Skeletal muscle tissue (tissue), 3 donors: ENCODE measurements at regions not wholly inside any gene's neighbourhood (a gene's known extent, or its start where the extent isn't known, plus 50 kb on each side); places are given as distances from the start of the nearest gene placed in this dataset.

Source experiments
- H3K27ac ChIP-seq: one replicate; pipeline ENCODE4 v1.7.0; 2013; ENCODE audit warnings: mild to moderate bottlenecking, low read depth, low read length, inconsistent platforms
- H3K27me3 ChIP-seq, 3 donors: one replicate each; pipeline ENCODE4 v1.7.0; 2013; ENCODE audit warnings: low read length in 3 of 3; ENCODE audit not compliant: control insufficient read depth in 3 of 3, insufficient read depth in 3 of 3
- H3K36me3 ChIP-seq, 3 donors: one replicate each; pipeline ENCODE4 v1.7.0; 2013; ENCODE audit warnings: low read length in 3 of 3; ENCODE audit not compliant: control insufficient read depth in 3 of 3, insufficient read depth in 3 of 3
- H3K4me1 ChIP-seq, 3 donors: one replicate each; pipeline ENCODE4 v1.7.0; 2013; ENCODE audit warnings: low read length in 3 of 3, mild to moderate bottlenecking in 3 of 3; ENCODE audit not compliant: control insufficient read depth in 3 of 3, insufficient read depth in 3 of 3
- H3K4me3 ChIP-seq, 3 donors: one replicate each; pipeline ENCODE4 v1.7.0; 2013; ENCODE audit warnings: low read length in 3 of 3
- H3K9ac ChIP-seq, 3 donors: one replicate each; pipeline ENCODE4 v1.7.0; 2013; ENCODE audit warnings: low read length in 3 of 3, mild to moderate bottlenecking in 3 of 3, moderate library complexity in 2 of 3, low read depth in 1 of 3
- H3K9me3 ChIP-seq, 3 donors: one replicate each; pipeline ENCODE4 v1.7.0; 2013; ENCODE audit warnings: low read length in 3 of 3; ENCODE audit not compliant: control insufficient read depth in 3 of 3
- donor health status: Osteomylitis.

DNA sequence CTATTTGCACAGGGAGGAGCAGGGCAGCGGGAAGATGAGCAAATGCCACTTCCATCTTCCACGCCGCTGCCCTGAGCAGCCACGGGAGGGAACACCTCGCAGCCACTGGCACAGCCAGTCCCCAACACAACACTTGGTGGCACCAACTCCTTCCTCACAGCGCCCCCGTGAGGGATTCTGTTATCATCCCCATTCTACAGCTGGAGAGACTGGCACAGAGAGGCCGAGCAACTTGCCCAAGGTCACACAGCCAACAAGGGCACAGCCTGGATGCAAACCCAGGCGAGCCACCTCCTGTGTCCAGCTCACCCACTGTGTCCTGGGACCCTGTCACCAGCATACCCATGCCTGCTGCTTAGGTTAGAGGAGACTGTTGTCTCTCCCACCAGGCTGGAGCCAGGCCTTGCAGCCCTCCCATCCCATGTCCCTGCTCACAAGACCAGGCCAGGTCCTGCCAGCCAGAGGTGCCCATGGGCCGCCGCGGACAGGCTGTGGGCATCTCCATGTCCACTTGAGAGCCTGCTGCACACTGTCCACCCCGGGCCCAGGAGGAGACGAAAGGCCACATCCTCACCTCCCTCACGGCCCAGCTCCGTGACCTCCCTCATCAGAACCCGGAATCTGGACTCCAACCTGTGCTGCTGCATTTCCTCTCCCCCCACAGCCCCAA, 57.0 kb downstream of the NCOR2 start:
- peaks cover 83 to 95% (median 92%) of the 10 kb centered on the region in 3 donors for H3K4me1 ChIP-seq
- no peaks in the 10 kb centered on the region for H3K9me3 ChIP-seq
- peak overlapping the region; percentile 69 for H3K27ac ChIP-seq
- peak overlapping the region in 2 of 3 donors; percentile 60 to 73 for H3K9ac ChIP-seq
- H3K4me3 ChIP-seq = peak overlapping the region in 2 of 3 donors; percentile 38 to 41
- H3K27me3 ChIP-seq = no peaks in the 10 kb centered on the region
- peaks cover 0 to 6% (median 3%) of the 10 kb centered on the region in 3 donors for H3K36me3 ChIP-seq

DNA sequence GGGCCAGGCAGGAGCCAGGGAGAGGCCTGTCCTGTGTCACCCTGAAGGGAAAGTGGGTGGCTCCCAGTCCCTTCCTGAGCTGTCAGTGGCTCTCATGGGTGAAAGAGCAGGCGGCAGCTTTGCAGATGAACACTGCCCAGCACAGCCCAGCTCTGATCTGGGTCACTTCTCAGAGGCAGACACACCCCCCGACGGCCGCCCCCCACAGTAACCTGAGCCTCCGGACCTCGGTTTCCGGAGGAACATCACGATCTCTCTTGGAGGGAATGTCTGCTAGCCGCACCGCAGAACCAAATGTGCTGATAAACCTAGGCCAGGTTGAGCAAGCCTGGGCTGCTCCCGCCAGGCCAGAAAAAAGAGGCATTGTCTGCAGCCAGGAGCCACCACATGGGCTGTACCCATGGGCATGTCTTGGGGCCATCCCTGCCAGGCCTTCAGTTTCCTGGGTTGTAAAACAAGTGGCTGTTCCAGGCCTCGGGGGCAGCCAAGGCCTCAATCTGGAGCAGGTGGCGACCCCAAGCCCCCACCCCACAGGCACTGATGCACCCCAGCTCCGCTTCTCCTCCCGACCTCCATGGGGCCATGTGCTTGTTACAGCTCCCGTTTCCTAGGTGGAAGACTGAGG, 57.6 kb downstream of the NCOR2 start:
- Histone ChIP-seq H3K9ac (peak overlapping the region; percentile 57 to 73 (median 60)), H3K27ac (peak overlapping the region; percentile 69), H3K4me3 (peak overlapping the region; percentile 38 to 46 (median 41)), H3K9me3 (no peaks in the 10 kb centered on the region), H3K4me1 (peaks cover 86 to 95% (median 92%) of the 10 kb centered on the region in 3 donors), H3K36me3 (peaks cover 0 to 4% (median 3%) of the 10 kb centered on the region in 3 donors), H3K27me3 (no peaks in the 10 kb centered on the region)

DNA sequence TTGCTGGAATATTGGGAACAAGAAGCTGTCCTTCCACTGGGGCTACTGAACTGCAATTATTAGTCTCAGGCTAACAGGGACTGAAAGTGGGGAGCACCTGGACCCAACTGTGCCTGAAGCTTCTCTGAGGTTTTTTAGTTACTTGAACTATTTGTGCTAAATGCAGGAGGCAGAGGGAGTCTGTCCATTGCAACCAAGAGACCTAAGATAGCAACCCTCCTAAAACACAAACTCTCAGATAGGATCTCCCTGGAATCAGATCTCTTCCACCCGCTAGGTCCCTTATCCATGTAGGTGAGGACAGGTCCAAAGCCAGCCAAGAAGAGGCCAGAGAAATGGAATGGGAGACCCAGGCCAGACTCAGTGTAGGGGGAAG, 58.1 kb downstream of the NCOR2 start:
- H3K27ac ChIP-seq = peak overlapping the region; percentile 69
- H3K9ac ChIP-seq = peak overlapping the region; percentile 57 to 73 (median 60)
- H3K4me1 ChIP-seq = peaks cover 89 to 97% (median 93%) of the 10 kb centered on the region in 3 donors
- H3K36me3 ChIP-seq = peaks cover 0 to 4% (median 3%) of the 10 kb centered on the region in 3 donors
- H3K27me3 ChIP-seq = no peaks in the 10 kb centered on the region
- no peaks in the 10 kb centered on the region for H3K9me3 ChIP-seq
- peak overlapping the region; percentile 33 to 46 (median 35) for H3K4me3 ChIP-seq

DNA sequence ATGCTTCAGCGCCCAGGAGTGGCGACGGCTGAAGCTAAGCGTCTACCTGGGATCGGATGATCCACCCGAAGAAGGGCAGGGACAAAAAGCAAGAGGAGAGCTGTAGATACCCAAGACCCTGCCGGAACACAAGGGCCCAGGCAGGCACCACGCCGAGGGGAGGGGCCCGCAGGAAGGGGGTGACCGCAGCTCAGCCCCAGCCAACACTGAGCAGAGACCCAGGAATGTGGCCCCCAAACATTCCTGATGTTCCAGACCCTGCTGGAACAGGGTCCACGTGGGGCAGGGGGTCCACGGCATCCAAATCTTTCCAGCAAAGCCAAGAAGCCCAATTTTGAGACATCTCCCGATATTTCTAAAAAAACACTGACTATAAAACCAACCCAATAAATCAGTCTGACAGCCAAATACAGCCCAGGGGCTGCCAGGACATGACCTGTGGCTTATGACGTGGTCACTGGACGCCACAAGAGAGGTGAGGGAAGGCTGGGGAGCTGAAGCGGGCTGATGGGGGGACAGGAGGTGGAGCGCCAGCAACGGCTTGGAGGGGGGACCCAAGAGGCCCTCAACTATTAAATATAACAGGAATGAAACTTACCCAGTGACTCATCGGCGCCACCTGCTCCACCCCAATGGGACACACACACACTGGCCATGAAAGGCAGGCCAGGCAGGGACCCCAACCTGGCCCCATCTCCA, 58.9 kb downstream of the NCOR2 start:
- Histone ChIP-seq H3K4me3 (no peak overlapping the region), H3K4me1 (peaks cover 85 to 96% (median 93%) of the 10 kb centered on the region in 3 donors), H3K9me3 (no peaks in the 10 kb centered on the region), H3K9ac (peak overlapping the region in 2 of 3 donors; percentile 60 to 68), H3K36me3 (peaks cover 0 to 3% (median 2%) of the 10 kb centered on the region in 3 donors), H3K27me3 (no peaks in the 10 kb centered on the region), H3K27ac (peak overlapping the region; percentile 69)

DNA sequence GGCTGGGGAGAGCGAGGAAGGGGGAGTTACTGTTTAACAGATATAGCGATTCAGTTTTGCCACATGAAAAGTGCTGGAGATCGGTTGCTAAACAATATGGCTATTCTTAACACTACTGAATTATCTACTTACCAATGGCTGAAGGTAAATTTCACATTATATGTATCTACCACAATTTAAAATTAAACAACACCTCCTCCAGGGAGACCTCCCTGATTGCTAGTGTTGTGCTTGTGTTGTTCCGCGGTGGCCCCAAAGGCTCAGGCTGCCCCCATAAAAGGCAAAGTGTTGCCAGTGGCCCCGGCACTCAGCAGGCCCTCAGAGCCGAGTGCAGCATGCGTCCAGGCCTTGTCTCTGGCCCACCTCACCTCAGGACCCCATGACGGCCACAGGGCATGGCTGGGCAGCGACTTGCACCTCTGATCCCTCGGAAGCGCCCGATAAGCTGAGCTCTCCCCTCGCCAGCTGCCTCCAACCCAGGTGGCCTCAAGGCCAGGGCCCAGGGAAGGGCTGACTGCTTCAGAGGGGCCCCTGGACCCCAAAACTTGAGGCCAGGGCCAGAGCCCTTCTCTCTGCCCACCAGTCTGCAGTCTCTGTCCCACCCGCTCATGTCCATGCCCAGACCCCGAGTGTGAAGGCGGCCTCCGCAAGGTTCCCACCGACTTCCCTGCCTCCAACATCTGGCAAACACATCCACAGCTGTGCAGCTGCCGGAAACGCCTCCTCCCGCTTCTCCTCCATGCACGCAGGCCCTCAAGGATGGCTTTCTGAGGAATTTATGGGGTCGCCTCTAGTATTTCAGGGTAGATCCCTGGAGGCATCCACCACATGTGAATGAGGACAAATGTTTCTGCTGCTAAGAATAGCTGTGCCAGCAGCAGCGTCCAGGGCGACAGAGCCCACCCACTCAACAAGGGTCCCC, 60.0 kb downstream of the NCOR2 start:
- Histone ChIP-seq H3K4me1 (peaks cover 74 to 94% (median 93%) of the 10 kb centered on the region in 3 donors), H3K27me3 (no peaks in the 10 kb centered on the region), H3K9ac (peak overlapping the region; percentile 60 to 68 (median 61)), H3K36me3 (peaks cover 0 to 3% (median 2%) of the 10 kb centered on the region in 3 donors), H3K9me3 (no peaks in the 10 kb centered on the region), H3K27ac (peak overlapping the region; percentile 69), H3K4me3 (peak overlapping the region in 1 of 3 donors; percentile 41)

DNA sequence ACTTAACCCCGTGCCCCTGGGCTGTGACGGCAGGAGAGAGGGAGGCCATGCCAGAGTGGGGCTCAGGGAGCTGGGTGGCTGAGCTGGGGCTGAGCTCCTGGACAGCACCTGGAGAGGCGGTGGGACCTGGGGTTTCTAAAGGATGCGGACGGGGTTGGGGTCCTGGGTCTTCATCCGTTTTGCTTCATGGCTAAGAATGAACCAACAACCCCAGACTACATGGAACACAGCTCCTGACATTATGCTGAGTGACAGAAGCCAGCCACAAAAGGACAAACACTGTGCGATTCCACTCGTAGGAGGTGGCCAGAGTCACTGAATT, 60.6 kb downstream of the NCOR2 start:
- Histone ChIP-seq H3K4me1 (peaks cover 80 to 97% (median 93%) of the 10 kb centered on the region in 3 donors), H3K4me3 (peak overlapping the region in 1 of 3 donors; percentile 35), H3K36me3 (peaks cover 0 to 2% (median 0%) of the 10 kb centered on the region in 3 donors)

DNA sequence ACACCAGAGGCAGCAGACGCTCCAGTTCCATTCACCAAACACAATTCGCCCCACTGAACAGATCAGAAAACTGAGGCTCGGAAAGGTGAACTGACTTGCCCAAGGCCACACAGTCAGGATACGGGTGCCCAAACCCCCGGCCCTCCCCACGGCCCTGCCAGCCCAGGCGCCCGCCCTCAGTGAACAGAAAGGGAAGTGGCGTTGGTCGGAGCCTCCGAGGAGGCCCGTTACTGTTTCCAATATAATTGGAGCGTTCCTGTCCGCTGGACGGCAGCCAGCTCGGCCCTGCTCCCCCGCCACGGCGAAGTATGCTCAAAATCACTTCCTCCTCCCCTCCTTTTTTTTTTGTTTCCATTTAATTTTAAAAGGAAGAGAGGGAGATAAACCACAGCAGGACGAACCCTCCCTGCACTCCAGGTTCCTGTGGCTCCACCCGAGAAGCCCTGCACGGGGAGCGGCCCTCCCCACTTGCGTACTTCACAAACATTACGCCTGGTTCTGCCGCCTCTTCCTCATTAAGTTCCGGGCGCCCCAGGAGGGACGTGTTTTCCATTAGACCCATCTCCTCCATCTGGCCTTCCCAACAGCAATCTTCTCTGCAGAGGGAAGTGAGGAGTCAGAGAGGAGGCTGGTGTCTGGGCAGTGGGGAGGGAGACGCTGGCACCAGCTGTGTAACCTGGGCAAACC, 61.1 kb downstream of the NCOR2 start:
- no peaks in the 10 kb centered on the region for H3K9me3 ChIP-seq
- H3K27ac ChIP-seq = peak overlapping the region; percentile 69
- peak overlapping the region in 2 of 3 donors; percentile 57 to 61 for H3K9ac ChIP-seq
- peak overlapping the region in 1 of 3 donors; percentile 35 for H3K4me3 ChIP-seq
- peaks cover 0 to 2% (median 0%) of the 10 kb centered on the region in 3 donors for H3K36me3 ChIP-seq
- H3K27me3 ChIP-seq = no peaks in the 10 kb centered on the region
- peaks cover 83 to 99% (median 94%) of the 10 kb centered on the region in 3 donors for H3K4me1 ChIP-seq

More for the DNA sequence above, 60.6 kb downstream of the NCOR2 start:
- peak overlapping the region in 2 of 3 donors; percentile 57 to 61 for H3K9ac ChIP-seq
- H3K9me3 ChIP-seq = no peaks in the 10 kb centered on the region
- H3K27me3 ChIP-seq = no peaks in the 10 kb centered on the region
- peak overlapping the region; percentile 69 for H3K27ac ChIP-seq

DNA sequence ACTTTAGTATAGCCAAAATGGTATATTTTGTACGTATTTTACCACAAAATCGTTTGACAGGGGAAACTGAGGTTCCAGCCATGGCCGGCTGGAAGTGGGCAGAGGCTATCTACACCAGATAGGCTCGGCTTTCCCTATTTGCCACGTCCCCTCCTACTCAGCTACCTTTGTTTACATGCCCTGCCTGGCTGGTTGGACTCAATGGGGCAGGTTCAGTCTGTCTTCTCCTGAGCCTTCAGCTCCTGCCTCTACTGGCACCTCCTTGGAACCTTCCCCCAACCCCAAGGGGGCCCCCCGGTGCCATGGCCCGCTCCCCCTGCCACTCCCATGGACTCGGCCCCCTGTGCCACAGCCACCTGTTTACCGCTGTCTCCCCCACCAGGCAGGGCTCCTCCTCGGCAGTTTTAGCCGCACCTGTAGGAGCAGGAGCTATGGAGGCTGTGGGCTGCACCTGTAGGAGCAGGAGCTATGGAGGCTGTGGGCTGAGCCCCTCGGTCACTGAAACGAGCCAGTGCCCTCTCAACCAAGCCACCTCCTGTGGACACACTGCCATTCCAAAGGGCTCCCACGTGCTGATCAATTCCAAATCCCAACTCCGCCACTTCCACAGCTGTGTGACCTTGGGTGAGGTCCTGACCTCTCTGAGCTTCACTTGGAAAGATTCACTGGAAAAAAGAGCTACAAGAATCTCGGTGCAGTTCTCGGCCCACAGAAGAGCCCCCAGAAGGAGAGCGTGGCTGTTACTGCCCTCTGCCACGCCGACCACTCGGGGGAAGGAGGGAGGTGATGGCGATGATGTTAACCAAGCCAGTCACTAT, 62.2 kb downstream of the NCOR2 start:
- H3K4me1 ChIP-seq = peaks cover 83 to 99% (median 94%) of the 10 kb centered on the region in 3 donors

More for the DNA sequence above, 62.2 kb downstream of the NCOR2 start:
- Histone ChIP-seq H3K9ac (peak overlapping the region in 1 of 3 donors; percentile 54), H3K27ac (peak overlapping the region; percentile 69), H3K4me3 (no peak overlapping the region), H3K36me3 (no peaks in the 10 kb centered on the region), H3K9me3 (no peaks in the 10 kb centered on the region), H3K27me3 (no peaks in the 10 kb centered on the region)
